ENCODE measurements at regions not wholly inside any gene's neighbourhood (a gene's known extent, or its start where the extent isn't known, plus 50 kb on each side); places are given as distances from the start of the nearest gene placed in this dataset.

DNA sequence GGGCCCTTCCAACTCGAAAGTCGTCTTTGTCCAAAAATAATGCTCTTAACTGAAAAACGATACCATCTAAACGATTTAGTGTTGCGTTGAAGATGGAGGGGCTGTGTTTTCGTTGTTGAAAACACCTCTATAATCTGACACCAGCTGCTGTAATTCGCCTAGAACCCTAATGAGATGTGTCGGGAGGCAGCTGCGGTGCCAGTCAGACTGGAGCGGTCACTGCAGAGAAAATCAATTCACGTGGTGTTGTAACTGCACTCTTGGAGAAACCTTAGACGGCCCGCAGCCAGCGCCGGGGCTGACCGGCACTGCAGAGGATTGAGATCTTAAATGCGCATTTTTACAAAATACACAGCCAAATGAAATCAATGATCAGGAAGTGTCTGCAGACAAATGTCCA lies 339.1 kb downstream of the ZNF536 start:
- TF ChIP-seq, protein P1, sequence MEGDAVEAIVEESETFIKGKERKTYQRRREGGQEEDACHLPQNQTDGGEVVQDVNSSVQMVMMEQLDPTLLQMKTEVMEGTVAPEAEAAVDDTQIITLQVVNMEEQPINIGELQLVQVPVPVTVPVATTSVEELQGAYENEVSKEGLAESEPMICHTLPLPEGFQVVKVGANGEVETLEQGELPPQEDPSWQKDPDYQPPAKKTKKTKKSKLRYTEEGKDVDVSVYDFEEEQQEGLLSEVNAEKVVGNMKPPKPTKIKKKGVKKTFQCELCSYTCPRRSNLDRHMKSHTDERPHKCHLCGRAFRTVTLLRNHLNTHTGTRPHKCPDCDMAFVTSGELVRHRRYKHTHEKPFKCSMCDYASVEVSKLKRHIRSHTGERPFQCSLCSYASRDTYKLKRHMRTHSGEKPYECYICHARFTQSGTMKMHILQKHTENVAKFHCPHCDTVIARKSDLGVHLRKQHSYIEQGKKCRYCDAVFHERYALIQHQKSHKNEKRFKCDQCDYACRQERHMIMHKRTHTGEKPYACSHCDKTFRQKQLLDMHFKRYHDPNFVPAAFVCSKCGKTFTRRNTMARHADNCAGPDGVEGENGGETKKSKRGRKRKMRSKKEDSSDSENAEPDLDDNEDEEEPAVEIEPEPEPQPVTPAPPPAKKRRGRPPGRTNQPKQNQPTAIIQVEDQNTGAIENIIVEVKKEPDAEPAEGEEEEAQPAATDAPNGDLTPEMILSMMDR (IDR thresholded peaks at IDR 0.05): no peak
- TF ChIP-seq POLR2AphosphoS5 (IDR thresholded peaks at IDR 0.05) (no peak), POLR2A (IDR thresholded peaks at IDR 0.05) (no peak)

Measured in prostate gland (tissue), 2 donors.